GM19240 (cell line): ENCODE measurements at regions not wholly inside any gene's neighbourhood (a gene's known extent, or its start where the extent isn't known, plus 50 kb on each side); places are given as distances from the start of the nearest gene placed in this dataset.

Experiments
- DNase-seq: peaks from one replicate; pipeline ENCODE4 v3.0.0; 2011; ENCODE audit warnings: low spot score; ENCODE audit not compliant: insufficient read length

GRCh38 chr3:59149166-59149565 is 99.3 kb upstream of the CFAP20DC start:
- DNase-seq: no peak

DNA sequence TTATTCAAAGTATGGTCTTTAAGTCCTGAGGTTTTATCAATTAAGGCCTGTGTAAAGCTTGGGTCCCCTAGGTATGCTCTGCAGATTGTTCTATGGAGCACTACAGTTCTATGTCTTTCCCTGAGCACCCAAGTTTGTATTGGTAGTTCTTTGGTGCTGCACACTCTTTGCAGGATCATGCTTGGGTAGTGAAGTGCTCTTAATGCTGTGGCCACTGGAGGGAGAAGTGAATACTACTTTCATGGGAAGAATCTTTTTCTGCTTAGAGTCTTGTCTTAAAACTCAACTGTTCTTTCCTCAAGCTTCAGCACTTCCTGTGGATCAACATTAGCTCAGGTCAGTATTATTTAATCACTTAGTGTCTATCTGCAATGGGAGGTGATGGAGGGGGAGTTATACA is 93.6 kb upstream of the CFAP20DC start:
- DNase-seq: no peak

GRCh38 chr3:59142556-59142955 is 92.7 kb upstream of the CFAP20DC start:
- DNase-seq: no peak

DNA sequence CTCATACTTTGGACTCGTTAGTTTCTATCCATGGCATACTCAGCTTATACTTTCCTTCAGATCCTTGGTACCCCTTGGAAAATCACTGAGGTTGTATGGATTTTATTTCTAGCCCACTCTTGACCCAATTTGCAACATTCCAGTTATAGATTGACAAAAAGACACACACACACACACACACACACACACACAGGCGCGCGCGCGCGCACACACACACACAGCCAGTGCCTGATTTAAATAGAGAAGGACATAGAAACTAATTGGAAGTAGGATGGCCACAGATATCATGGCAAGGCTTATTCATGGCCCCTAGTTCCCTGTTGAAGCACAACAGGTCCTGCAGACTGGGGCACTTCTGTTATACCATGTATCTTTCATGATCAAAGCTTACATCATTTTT is 89.1 kb upstream of the CFAP20DC start:
- DNase-seq: no peak

GRCh38 chr3:59137415-59137814 is 87.6 kb upstream of the CFAP20DC start:
- no peak for DNase-seq

DNA sequence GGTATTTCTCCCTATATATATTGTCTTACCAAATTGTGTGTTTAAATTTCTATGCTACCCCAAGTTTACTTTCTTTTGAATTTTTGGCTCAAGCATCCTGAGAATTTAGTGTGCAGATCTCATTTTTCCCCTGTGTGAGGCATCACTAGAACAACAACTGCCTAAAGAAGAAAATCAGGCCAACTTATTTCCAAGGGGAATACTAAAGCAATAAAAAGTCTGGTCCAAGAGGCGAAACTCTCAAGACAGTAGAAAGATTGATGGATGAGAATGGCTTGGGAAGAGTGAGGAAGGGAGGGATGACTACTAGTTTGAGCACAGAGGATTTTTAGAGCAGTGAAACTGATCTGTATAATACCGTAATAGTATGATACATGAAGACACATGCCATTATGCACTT is 86.3 kb upstream of the CFAP20DC start:
- no peak for DNase-seq

DNA sequence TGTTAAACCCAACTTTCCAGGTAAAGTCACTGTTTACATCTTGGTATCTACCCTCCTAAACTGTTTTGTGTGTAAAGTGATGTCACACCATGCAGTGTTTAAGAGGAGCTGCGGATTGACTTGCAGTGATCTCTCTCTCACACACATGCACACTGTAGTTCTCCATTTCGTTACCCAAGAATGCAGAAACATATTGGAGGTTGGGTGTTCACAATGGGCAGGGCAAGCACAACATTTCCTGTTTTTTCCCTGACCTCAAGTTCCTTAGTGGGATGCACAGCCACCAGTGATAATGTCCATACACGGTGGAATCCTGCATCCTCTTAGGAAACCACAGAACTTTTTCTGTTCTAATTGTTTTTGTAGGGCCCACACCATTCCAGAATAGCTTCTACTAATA is 85.3 kb upstream of the CFAP20DC start:
- DNase-seq: no peak

- DNase-seq: no peak
Observed at GRCh38 chr3:59133311-59133710, 83.5 kb upstream of the CFAP20DC start.

DNA sequence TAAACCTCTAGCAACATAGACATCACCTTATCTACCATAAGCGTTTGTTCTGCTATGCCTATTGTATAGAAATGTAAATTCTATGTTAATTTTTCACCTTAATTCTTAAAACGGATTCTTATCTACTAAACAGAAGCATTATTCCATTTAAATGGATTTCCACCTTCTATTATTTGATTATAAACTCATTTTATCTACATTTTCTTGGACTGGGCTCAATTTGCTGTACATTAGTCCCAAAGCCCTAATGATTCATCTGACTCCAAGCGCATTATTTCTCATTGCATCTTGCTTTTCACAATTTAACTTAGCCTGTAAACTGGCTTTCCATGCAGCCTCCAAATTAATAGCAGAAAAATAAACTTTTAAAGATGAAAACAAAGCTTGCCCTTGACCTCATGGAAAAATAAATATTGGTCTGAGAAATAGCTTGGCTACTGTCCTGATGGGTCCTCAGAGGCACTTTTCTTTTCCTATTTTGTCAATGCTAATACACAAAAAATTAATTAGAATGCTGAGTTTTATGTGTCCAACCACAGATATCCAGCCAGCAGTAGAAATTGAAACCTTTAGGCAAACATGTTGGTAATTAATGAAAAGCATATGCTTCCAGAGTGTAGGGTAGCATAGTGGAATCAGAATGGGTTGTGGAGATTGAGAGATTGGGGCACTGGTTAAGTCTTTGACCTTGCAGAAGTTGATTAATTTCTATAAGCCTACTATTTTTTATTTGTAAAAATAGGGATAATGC is 81.4 kb upstream of the CFAP20DC start:
- no peak for DNase-seq

GRCh38 chr3:59128685-59129084 is 78.9 kb upstream of the CFAP20DC start:
- no peak for DNase-seq

DNA sequence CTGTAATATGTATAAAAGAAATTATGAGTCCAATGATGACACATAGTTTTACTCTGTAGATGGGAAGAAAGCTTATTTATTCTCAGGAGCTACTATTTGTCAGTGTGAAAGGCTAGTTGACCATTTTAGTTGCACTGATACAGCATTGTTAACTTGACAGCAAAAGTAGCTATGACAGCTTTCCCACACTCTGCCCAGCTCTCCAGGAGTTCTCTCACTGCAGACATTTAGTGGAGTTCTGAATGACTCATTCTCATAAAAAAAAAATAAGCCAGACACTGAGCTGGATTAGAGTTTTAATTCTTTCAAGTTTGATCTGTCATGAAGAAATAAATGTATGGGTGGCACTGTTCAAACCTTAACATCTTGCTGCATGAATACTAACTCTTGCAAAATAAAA is 77.2 kb upstream of the CFAP20DC start:
- no peak for DNase-seq

GRCh38 chr3:59126446-59126845 is 76.6 kb upstream of the CFAP20DC start:
- DNase-seq: no peak

GRCh38 chr3:59121346-59122144 is 71.7 kb upstream of the CFAP20DC start:
- no peak for DNase-seq

- DNase-seq: no peak
Observed at GRCh38 chr3:59118928-59119327, 69.1 kb upstream of the CFAP20DC start.

GRCh38 chr3:59117396-59117795 is 67.6 kb upstream of the CFAP20DC start:
- no peak for DNase-seq

- no peak for DNase-seq
Observed at GRCh38 chr3:59116233-59116537, 66.4 kb upstream of the CFAP20DC start.

- DNase-seq: no peak
Observed at GRCh38 chr3:59115364-59116232, 65.8 kb upstream of the CFAP20DC start.

DNA sequence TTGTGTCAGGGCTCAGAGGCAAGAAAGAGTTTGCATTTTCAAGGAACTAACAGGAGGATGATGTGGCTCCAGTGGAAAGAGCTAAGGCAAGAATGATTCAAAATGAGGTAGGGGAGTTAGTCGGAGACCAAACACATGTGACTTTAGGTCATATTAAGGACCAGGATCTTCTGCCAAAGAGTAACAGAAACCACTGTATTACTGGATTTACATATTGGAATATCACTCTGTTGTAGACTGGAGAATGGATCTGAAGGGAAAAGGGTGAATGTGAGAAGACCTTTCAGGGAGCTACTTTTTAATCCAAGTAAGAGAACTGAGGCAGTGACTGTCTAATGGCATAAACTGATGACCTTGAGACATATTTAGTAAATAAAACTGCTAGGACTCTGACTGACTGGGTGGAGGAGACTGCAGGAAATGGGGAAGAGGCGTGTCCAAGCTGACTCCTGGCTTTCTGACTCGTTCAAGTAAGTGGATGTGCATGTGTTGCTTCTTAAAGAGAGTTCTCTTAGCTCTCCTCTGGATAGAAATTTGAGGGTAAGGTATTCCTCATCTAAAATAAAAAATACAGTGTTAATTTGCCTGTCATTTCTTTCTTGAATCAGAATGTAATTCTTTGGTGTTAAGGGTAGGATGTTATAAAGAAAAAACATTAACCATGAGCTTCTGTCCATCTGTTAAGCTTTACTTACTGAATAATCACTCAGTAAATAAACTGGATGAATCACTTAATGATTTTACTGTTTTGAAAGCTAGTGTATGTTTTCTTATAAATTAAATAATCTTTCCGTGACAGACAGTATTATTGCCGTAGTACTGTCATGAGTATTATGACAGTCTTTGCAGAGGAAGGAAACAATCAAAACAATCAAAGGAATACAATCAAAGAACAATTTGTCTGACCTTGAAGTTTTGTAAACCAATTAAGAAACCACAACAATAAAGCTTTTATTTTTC is 58.3 kb upstream of the CFAP20DC start:
- DNase-seq: no peak

GRCh38 chr3:59106085-59106648 is 56.3 kb upstream of the CFAP20DC start:
- DNase-seq: no peak

- DNase-seq: no peak
Observed at GRCh38 chr3:59103552-59103951, 53.7 kb upstream of the CFAP20DC start.
